WI38 (cell line): ENCODE measurements at regions not wholly inside any gene's neighbourhood (a gene's known extent, or its start where the extent isn't known, plus 50 kb on each side); places are given as distances from the start of the nearest gene placed in this dataset.

Experiments
- H3K4me3 ChIP-seq: 2 replicates; pipeline ENCODE4 v1.5.1; 2011; ENCODE audit warnings: low read depth, mild to moderate bottlenecking, control low read depth, low read length
- CTCF ChIP-seq: IDR thresholded peaks from 2 replicates; pipeline ENCODE4 v1.5.1; 2012; ENCODE audit warnings: low read depth, mild to moderate bottlenecking, control low read depth, low read length

- H3K4me3 ChIP-seq, result no peak overlapping the region
- no peak for TF ChIP-seq CTCF
These were observed 878.1 kb downstream of the C12orf50 start for GRCh38 chr12:87150969-87151662.

- TF ChIP-seq CTCF, result no peak
- no peak overlapping the region for H3K4me3 ChIP-seq
These were observed 886.2 kb upstream of the MGAT4C start for GRCh38 chr12:87142342-87142741.

GRCh38 chr12:87141091-87141490 is 884.9 kb upstream of the MGAT4C start:
- no peak overlapping the region for H3K4me3 ChIP-seq
- TF ChIP-seq CTCF, result no peak

GRCh38 chr12:87140262-87140661 is 884.1 kb upstream of the MGAT4C start:
- no peak overlapping the region for H3K4me3 ChIP-seq
- no peak for TF ChIP-seq CTCF

- TF ChIP-seq CTCF, result no peak
- no peak overlapping the region for H3K4me3 ChIP-seq
These were observed 881.0 kb upstream of the MGAT4C start for GRCh38 chr12:87137220-87137619.

GRCh38 chr12:87136330-87136976 is 880.3 kb upstream of the MGAT4C start:
- H3K4me3 ChIP-seq, result no peak overlapping the region

More at GRCh38 chr12:87136330-87136976, 880.3 kb upstream of the MGAT4C start:
- no peak for TF ChIP-seq CTCF
